ENCODE measurements at regions not wholly inside any gene's neighbourhood (a gene's known extent, or its start where the extent isn't known, plus 50 kb on each side); places are given as distances from the start of the nearest gene placed in this dataset.

GRCh38 chr2:187878112-187878511 lies 323.9 kb upstream of the TFPI start:
- TF ChIP-seq POLR2A (IDR thresholded peaks at IDR 0.05) (no peak), CTCF (IDR thresholded peaks at IDR 0.05) (no peak)

All from body of pancreas (tissue), 4 donors.